Gastroesophageal sphincter (tissue), 4 donors: ENCODE measurements at regions not wholly inside any gene's neighbourhood (a gene's known extent, or its start where the extent isn't known, plus 50 kb on each side); places are given as distances from the start of the nearest gene placed in this dataset.

Experiments used
- ATAC-seq: fragments of 150-250 bp; one replicate; pipeline ENCODE4 v1.9.1; 2016; ENCODE audit warnings: mild to moderate bottlenecking, moderate library complexity
- H3K27ac ChIP-seq, 4 donors: fragments of 200-600 bp; sonication (generic) in 3 of 4; 1 replicate in 3 of 4; 2 replicates in 1 of 4; pipeline ENCODE4 v1.5.1; 2016 to 2019
- H3K27me3 ChIP-seq: fragments of 200-600 bp; sonication (generic); one replicate; pipeline ENCODE4 v1.5.1; 2019
- H3K36me3 ChIP-seq, 2 donors: fragments of 200-600 bp; sonication (generic); one replicate each; pipeline ENCODE4 v1.5.1; 2019; ENCODE audit warnings: control low read depth in 1 of 2
- H3K4me1 ChIP-seq, 3 donors: fragments of 200-600 bp; sonication (generic); 1 replicate in 2 of 3; 2 replicates in 1 of 3; pipeline ENCODE4 v1.5.1; 2016 to 2019; ENCODE audit warnings: control low read depth in 2 of 3
- H3K4me3 ChIP-seq, 2 donors: fragments of 200-600 bp; sonication (generic); one replicate each; pipeline ENCODE4 v1.5.1; 2019; ENCODE audit warnings: mild to moderate bottlenecking in 1 of 2, moderate library complexity in 1 of 2
- H3K9me3 ChIP-seq, 3 donors: fragments of 200-600 bp; sonication (generic); one replicate each; pipeline ENCODE4 v1.5.1; 2017 to 2019; ENCODE audit warnings: control low read depth in 2 of 3
- EP300 ChIP-seq: sonication (generic); formaldehyde crosslinking; IDR thresholded peaks from one replicate; pipeline ENCODE4 v1.6.1; 2017; ENCODE audit warnings: antibody characterized with exemption, mild to moderate bottlenecking
- POLR2A ChIP-seq, 2 donors: fragments of 450-650 bp; IDR thresholded peaks; one replicate each; pipeline ENCODE4 v1.6.1; 2017; ENCODE audit warnings: antibody characterized with exemption in 2 of 2, mild to moderate bottlenecking in 2 of 2, moderate library complexity in 1 of 2
- POLR2AphosphoS5 ChIP-seq: sonication (generic); formaldehyde crosslinking; IDR thresholded peaks from one replicate; pipeline ENCODE4 v1.6.1; 2017; ENCODE audit warnings: antibody characterized with exemption
- WGBS, 2 donors: methylation state at CpG; one replicate each; pipeline ENCODE4 v1.1.5; 2018; ENCODE audit warnings: low coverage in 1 of 2; 5-methylcytosine and 5-hydroxymethylcytosine counted together
- TF ChIP-seq, protein P1 (sequence below), 4 experiments: fragments of 200-600 bp in 2 of 4; fragments of 450-650 bp in 2 of 4; sonication (generic) in 1 of 4; IDR thresholded peaks; one replicate each; pipeline ENCODE4 v1.5.1; 2017 to 2019; ENCODE audit warnings: antibody characterized with exemption in 4 of 4, mild to moderate bottlenecking in 2 of 4, moderate library complexity in 2 of 4

DNA sequence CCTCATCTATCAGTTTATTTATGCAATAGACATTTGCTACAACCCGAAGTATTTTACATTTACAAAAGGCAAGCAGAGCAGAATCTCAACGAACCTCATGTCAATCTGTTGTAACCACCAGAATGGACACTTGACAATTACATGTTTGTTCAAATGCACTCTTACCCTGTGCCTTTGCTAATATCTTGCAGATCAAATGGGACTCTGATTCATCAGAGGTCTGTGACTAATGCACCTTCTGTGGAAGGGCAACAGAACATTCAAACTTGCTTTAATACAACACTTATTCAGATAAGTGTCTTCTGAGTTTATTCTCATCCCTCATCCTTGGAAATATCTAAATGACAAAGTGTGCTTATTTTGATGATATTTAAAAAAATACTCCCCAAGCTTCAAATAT is 644.7 kb upstream of the PCDH10 start:
- no peak for ATAC-seq
- no peaks in the 10 kb centered on the region for H3K36me3 ChIP-seq
- no peaks in the 10 kb centered on the region for H3K4me1 ChIP-seq
- TF ChIP-seq POLR2A (IDR thresholded peaks at IDR 0.05) (no peak), POLR2AphosphoS5 (no peak), EP300 (no peak)
- TF ChIP-seq, protein P1, sequence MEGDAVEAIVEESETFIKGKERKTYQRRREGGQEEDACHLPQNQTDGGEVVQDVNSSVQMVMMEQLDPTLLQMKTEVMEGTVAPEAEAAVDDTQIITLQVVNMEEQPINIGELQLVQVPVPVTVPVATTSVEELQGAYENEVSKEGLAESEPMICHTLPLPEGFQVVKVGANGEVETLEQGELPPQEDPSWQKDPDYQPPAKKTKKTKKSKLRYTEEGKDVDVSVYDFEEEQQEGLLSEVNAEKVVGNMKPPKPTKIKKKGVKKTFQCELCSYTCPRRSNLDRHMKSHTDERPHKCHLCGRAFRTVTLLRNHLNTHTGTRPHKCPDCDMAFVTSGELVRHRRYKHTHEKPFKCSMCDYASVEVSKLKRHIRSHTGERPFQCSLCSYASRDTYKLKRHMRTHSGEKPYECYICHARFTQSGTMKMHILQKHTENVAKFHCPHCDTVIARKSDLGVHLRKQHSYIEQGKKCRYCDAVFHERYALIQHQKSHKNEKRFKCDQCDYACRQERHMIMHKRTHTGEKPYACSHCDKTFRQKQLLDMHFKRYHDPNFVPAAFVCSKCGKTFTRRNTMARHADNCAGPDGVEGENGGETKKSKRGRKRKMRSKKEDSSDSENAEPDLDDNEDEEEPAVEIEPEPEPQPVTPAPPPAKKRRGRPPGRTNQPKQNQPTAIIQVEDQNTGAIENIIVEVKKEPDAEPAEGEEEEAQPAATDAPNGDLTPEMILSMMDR (IDR thresholded peaks at IDR 0.05): no peak
- H3K9me3 ChIP-seq: no peaks in the 10 kb centered on the region
- no peak overlapping the region for H3K4me3 ChIP-seq
- no peaks in the 10 kb centered on the region for H3K27me3 ChIP-seq
- H3K27ac ChIP-seq: no peak overlapping the region
- WGBS, 2 donors: 51 to 76% methylated on average over 2 of the region's 2 CpGs

DNA sequence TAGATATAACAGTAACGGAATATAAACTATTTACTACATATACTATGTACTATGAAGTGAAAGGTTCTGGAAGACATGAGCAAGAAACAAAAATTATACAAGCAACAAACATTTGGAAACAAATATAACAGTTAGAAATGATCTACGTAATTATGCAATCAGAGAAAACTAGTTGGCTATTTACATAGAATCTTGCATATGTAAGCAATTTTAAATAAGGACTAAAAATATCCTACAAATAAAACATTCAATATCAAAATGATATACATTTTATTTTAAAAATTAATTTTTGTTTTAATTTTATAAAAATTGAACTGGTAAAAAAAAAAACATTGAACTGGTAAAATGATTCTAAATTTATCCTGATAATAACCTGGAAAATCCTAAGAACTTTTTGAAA is 642.5 kb upstream of the PCDH10 start:
- H3K27me3 ChIP-seq: no peaks in the 10 kb centered on the region
- no peaks in the 10 kb centered on the region for H3K9me3 ChIP-seq
- no peak overlapping the region for H3K27ac ChIP-seq
- no peak for ATAC-seq
- no peak for TF ChIP-seq POLR2AphosphoS5
- TF ChIP-seq, protein P1 (IDR thresholded peaks at IDR 0.05): no peak
- no peak for TF ChIP-seq POLR2A (IDR thresholded peaks at IDR 0.05)
- no peak for TF ChIP-seq EP300
- H3K36me3 ChIP-seq: no peaks in the 10 kb centered on the region
- WGBS, 2 donors: 84 to 92% methylated on average over 2 of the region's 2 CpGs
- H3K4me1 ChIP-seq: no peaks in the 10 kb centered on the region
- no peak overlapping the region for H3K4me3 ChIP-seq

DNA sequence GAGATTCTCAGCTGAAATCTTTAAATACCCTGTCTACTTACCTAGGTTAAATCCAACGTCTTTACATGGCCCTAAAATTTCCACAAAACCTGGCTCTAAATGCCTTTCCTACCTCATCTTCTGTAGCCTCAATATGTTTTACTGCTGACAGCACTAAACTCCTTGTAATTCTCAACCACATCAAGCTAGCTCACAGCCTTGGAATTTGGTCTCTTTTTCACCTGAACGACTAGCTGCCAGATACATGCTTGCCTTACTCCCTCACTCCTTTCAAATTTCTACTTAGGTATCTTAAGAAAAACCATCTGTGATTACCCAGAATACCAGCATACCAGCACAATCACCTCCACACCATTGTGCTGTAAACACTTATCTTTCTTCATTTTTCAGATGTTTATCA is 635.6 kb upstream of the PCDH10 start:
- Histone ChIP-seq H3K4me3 (no peak overlapping the region), H3K27ac (no peak overlapping the region), H3K27me3 (no peaks in the 10 kb centered on the region), H3K9me3 (no peaks in the 10 kb centered on the region), H3K4me1 (no peaks in the 10 kb centered on the region), H3K36me3 (no peaks in the 10 kb centered on the region)
- ATAC-seq: no peak
- TF ChIP-seq, protein P1 (IDR thresholded peaks at IDR 0.05): no peak
- no peak for TF ChIP-seq POLR2AphosphoS5
- TF ChIP-seq EP300: no peak
- no peak for TF ChIP-seq POLR2A (IDR thresholded peaks at IDR 0.05)
- WGBS, 2 donors: 35 to 50% methylated on average over 2 of the region's 2 CpGs

DNA sequence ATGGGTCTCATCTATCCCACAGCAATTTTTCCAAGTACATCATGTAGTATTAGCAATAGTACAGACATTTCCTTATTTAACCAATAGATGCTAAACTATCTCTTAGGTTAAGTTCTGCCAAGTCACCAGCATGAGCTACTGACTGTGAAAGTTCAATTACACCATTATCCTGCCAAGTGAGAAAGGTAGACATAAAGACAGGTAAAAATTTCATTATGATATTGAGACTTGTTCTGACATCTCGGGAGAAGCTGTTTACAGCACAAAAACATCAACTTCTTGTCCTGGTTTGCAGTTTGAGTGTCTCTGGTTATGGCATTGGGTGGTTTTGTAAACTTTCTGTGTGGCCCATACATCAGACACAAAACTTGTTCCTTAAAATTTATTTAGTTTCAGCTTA is 622.4 kb upstream of the PCDH10 start:
- WGBS, 2 donors: 76 to 100% methylated on average over 1 of the region's 1 CpG
- Histone ChIP-seq H3K27me3 (no peaks in the 10 kb centered on the region), H3K9me3 (no peaks in the 10 kb centered on the region), H3K4me1 (no peaks in the 10 kb centered on the region), H3K27ac (no peak overlapping the region), H3K4me3 (no peak overlapping the region), H3K36me3 (no peaks in the 10 kb centered on the region)
- no peak for ATAC-seq
- TF ChIP-seq POLR2AphosphoS5 (no peak), POLR2A (IDR thresholded peaks at IDR 0.05) (no peak), EP300 (no peak)
- TF ChIP-seq, protein P1 (IDR thresholded peaks at IDR 0.05): no peak

DNA sequence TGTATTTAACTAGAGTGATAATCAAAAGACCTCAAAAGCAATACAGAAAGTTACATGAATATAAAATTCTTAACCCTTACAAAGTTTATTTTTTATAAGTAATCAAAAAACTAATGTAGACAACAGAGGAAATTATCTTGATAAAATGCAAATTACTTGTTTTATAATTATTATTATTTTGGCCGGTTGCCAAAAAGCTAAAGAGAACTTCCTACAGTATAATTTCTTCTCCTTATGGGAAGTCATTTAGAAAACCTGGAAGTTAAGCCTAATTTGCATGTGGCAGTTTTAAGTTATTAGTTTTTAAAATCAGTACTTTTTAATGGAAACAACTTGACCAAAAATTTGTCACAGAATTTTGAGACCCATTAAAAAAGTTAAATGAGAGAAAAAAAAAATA is 621.3 kb upstream of the PCDH10 start:
- no peak for ATAC-seq
- Histone ChIP-seq H3K9me3 (no peaks in the 10 kb centered on the region), H3K36me3 (no peaks in the 10 kb centered on the region), H3K27me3 (no peaks in the 10 kb centered on the region), H3K4me3 (no peak overlapping the region), H3K4me1 (no peaks in the 10 kb centered on the region), H3K27ac (no peak overlapping the region)
- TF ChIP-seq, protein P1 (IDR thresholded peaks at IDR 0.05): no peak
- TF ChIP-seq POLR2A (IDR thresholded peaks at IDR 0.05) (no peak), POLR2AphosphoS5 (no peak), EP300 (no peak)
- WGBS, 2 donors: 23 to 40% methylated on average over 1 of the region's 1 CpG
